Activated CD4-positive, alpha-beta T cell treated with anti-CD3 and anti-CD28 coated beads, Interleukin-2, amount 50 U/mL, for 16 hours (primary cell): ENCODE measurements at regions not wholly inside any gene's neighbourhood (a gene's known extent, or its start where the extent isn't known, plus 50 kb on each side); places are given as distances from the start of the nearest gene placed in this dataset.
A peak's percentile ranks its signal among the peaks of the same experiment; 100 is the strongest.

Experiments
- DNase-seq: peaks from one replicate; pipeline ENCODE4 v3.0.0-alpha.2; 2020

DNA sequence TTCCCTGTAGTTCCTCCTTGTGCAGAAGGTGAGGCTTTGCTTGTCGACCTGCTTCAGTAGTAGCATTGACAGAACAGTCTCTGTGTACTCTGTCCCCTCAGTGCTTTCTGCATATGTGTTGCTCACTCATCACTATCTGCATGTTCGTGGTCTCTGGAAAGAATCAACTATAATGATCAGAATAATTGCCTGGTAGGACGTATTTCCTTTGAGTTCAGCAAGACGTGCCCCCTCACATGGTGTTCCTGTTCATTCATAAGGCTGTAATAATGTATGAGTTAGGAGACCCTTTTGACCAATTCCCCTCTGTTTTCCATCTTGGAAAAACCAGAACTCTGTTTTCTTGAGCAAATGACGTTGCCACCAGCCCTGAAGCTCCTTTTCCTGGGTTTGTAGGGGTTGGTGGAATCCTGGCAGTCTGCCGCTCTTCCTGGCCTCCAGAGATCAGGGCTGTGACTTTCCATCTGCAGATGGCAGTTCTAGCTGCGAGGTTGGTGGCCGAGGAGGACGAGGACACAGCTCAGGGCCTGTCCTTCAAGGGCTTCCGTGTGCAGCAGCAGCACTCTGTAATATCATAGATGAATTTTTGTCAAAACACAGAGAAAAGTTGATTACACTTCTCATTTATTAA, 61.9 kb downstream of the EXOSC2 start:
- no peak for DNase-seq

GRCh38 chr9:130756037-130756436, 62.5 kb downstream of the EXOSC2 start:
- no peak for DNase-seq

GRCh38 chr9:130756455-130757152, 63.0 kb downstream of the EXOSC2 start:
- DNase-seq, result no peak

DNA sequence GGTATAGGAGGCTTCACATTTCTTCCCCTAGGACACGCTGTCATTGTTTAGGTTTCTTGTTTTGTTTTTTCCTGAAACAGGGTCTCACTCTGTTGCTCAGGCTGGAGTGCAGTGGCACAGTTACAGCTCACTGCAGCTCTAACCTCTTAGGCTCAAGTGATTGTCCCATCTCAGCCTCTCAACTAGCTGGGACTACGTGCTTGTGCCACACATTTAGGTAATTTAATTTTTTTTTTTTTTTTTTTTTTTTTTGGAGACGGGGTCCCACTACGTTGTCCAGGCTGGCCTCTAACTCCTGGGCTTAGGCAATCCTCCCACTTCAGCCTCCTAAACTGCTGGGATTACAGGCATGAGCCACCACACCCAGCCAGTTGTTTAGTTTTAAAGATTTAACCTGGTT, 66.2 kb downstream of the EXOSC2 start:
- DNase-seq, result no peak

- no peak for DNase-seq
Measured at GRCh38 chr9:130763331-130764171, 70.0 kb downstream of the EXOSC2 start.

DNA sequence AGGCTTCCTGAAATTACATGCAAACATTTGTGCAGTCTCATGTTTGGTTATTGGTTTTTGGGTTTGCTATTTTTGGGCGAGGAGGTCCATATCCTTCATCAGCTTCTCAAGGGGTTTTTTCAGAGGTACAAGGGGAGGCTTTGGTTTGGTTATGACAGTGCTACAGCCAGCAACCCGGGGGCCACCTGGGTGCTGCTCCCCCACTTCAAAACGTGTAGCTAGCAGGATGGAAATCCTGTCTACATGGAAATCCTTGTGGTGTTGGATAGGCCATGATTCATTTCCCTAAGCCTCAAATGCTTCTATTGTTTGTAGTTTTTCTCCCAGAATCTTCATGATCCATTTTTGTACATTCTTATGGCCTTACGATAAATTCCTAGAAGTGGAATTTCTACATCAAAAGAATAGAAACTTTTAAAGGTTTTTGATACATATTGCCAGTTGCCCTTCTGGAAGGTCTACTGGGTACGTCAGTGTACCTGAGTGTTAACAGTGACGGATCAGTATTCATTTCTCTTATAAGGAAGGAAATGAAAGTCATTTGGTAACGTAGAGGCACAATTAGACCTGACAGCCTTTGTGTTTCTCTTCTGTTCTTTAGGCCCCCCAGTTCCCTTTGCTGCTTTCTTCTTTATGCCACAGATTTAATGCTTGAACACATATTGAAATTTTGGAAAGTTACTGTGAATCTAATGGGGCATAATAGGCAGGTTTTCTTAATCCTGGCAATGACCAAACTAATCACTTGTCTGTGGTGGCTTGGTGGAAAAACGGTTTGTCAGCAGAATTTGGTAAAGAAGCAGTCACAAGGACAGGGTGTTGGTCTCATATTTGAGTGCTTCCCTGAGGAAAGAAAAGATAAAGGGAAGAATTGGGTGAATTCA, 69.7 kb upstream of the ABL1 start:
- DNase-seq, result peak; percentile 56

DNA sequence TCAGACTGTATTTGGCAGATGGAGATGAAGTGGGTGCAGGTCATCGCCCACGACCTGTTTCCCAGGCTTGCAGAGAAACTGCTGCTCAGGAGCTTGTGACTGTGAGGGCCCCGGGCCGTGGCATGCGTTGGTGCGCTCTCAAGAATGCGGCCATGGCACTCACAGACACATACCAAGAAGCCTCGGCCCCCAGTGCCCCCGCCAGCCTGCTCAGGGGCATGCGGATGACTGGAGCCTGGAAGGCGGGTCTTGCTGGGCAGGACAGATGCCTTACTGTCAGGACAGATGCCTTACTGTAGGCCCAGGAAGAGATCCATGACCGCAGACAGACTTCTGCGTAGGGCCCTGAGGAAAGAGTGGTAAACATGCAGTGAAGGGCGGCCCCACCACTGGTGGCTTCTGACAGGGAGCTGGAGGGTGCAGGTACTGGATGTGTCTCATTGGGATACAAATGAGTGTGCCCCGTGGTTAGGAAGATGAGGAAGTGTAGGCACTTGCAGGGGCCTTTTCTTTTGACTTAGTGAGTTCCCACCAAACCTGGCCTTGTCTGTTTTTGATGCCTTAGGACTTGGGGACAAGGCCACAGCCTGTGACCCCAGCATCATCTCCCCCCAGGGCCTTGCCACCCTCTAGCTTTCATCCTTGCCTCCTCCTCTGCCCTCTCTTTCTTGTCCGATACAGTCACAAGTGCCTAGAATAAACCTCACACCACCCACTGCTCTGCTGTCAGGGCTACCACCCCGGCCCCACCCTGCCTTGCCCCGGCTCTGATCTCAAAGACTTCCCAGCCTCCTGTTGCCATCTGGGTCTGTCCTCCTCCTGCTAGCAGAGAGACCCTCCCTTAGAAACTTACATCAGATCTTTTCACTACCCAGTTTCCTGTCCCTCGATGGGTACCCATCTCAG, 68.8 kb upstream of the ABL1 start:
- DNase-seq, result peak; percentile 15

GRCh38 chr9:130766927-130767307, 68.1 kb upstream of the ABL1 start:
- DNase-seq, result no peak

GRCh38 chr9:130768265-130768664, 66.8 kb upstream of the ABL1 start:
- no peak for DNase-seq

DNA sequence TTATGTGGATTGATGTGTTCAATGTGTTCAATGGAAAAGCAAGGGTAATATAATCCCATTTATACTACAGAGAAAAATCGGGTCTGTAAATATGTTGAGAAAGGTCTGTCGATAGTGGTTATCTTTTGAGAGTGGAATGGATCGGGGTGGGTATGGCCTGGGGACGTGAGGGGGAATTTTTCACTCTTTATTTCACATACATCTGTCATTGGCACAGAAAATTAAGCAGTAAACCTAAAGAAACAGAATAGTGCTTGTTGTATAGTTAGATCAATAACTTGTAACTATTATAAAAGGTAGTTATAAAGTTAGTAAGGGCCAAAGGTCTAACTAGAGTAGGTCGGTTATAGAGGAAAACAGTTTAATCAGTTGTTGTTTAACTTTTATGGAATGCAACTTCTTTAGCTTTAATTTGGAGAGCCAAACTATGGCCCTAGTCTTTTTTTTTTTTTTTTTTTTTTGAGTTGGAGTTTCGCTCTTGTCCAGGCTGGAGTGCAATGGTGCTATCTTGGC, 66.1 kb upstream of the ABL1 start:
- no peak for DNase-seq

- no peak for DNase-seq
Measured at GRCh38 chr9:130770093-130770492, 65.0 kb upstream of the ABL1 start.

- DNase-seq, result peak; percentile 46
Measured at GRCh38 chr9:130770679-130771442, 64.2 kb upstream of the ABL1 start.

GRCh38 chr9:130772185-130772584, 62.9 kb upstream of the ABL1 start:
- DNase-seq, result no peak

GRCh38 chr9:130774183-130774582, 60.9 kb upstream of the ABL1 start:
- DNase-seq, result no peak

DNA sequence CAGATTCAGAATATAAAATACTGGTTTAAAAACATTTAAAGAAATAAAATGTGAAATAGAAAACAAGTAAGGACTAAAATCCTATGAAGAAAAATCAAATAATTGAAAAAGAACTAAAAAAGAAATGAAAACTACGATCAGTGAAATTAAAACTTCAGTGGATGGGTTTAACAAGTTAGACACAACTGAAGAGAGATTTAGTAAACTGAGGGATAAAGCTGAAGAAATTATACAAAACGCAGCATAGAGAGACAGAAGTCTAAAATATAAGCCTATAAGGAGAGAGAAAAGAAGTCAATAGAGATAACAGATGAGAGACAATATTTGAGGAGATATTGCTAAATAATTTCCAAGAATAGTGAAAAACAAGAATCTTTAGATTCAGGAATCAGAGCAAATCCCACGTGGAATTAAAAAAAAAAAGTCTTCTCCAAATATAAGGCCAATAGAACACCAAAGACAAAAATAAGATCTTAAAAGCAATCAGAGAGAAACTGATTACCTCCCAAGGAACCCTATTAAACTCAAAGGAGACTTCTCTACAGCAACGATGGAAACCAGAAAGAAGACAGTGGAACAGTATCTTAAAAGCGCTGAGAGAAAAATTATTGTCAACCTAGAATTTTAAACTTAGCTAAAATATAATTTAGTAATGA, 59.6 kb upstream of the ABL1 start:
- no peak for DNase-seq

- no peak for DNase-seq
Measured at GRCh38 chr9:130779153-130779855, 55.8 kb upstream of the ABL1 start.

DNA sequence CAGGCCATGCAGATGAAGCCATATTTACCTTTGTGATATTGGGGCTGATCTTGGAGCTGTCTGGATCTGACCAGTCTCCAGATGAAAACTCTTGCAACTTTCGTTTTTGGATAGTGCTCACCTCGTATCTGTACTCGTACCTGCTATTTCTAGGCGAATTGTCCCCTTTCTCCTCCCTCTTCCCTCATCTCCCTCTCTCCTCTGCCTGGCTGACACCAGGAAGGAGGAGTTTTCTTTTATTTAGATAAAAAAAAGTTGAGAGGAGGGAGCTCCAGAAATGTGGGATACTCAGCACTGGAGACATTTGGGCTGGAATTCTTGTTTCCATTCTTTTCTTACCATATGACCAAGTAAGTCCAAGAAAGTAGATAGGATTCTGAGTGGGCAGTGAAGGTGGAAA, 54.6 kb upstream of the ABL1 start:
- DNase-seq, result no peak

DNA sequence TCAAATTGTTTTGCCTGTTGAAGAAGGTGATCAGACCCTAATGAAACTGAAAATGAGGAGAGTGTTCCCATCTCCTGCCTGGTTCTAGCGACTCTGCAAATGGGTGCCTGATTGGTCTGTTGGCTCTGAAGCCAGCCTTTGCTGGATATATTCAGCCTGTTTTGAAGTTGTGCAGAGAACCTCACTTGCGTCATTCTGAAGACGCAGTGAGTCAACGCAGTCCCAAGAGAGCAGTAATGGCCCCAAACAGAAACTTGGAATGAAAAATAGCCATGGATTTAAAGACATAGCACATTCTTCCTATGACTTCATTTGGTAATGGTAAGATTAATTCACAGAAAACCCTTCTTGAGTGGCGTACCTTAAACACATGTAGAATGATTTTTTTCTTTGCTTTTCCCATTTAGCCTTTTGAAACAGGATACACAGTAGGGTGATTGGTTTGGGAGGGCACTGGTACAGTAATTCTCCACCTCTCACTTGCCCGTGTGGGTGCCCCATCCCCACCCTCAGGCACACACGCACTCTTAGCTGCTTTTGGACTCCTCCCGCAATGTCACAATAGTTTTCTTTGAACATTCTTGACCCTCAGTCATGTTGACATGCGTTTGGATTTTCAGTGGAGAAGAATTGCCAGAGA, 54.1 kb upstream of the ABL1 start:
- no peak for DNase-seq

DNA sequence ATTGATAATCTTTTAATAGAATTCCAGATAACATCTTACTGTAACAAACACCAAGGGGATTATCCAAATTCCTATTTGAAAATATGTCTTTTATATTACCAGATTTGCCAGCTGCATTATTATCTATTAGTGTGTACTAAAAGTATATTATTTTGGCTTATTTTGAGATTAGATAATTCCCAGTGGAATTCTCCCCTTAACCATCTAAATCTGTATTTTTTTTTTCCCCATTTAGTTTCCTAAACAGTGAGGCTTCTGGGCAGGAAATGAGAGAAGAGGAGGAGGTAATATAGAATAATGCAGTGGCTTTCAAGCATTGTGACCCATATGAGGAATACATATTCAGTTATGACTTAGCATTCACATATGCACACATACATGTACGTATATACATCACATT, 53.5 kb upstream of the ABL1 start:
- DNase-seq, result no peak
